ENCODE measurements at regions not wholly inside any gene's neighbourhood (a gene's known extent, or its start where the extent isn't known, plus 50 kb on each side); places are given as distances from the start of the nearest gene placed in this dataset.
"Not testable (repeated sequence)": the region's sequence is repeated elsewhere in the genome, so short reads cannot be mapped to it uniquely, and the experiment has no call there.

- DNase-seq, result no peak
Observed at GRCh38 chr6:16822975-16823717, 61.9 kb upstream of the ATXN1 start.

DNA sequence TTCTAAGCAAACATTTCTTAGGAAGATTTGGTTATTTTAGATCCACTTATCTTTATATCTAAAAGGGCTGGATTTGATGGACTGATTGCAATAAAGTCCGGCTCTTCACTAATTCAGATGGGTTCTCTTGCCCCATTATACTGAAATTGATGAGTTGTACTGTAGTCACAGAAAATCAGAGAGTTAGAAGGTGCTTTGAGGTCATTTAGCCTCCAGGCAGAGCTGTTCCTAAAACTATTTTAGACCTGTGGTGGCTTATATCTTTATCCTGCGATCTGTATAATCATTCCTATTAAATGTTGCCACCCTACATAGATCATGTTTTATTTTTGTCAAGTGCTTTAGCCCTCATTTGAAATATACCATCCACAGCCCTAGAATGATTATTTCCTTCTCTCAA, 61.3 kb upstream of the ATXN1 start:
- DNase-seq, result no peak

DNA sequence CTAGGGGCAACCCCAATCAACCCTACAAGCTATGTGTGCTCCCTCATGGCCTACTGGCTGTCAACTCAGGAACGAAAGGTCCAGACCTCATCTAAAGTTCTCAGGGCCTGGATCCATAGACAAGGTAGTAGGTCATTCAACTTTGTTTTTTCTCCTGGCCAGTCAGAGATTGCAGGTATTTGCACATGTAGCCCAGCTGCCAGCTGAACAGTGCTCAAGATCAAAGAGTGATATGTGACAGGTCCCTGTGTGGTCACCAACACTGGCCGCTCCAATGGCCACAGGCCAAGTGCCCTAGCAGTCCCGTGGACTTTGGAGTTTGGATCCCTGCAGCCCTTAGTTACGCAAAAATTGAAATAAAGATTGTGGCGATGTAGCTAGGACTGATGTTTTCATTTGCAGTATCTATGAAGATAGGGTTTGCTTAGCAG, 60.6 kb upstream of the ATXN1 start:
- no peak for DNase-seq

- DNase-seq, result not testable (repeated sequence)
Observed at GRCh38 chr6:16820262-16820661, 59.0 kb upstream of the ATXN1 start.

DNA sequence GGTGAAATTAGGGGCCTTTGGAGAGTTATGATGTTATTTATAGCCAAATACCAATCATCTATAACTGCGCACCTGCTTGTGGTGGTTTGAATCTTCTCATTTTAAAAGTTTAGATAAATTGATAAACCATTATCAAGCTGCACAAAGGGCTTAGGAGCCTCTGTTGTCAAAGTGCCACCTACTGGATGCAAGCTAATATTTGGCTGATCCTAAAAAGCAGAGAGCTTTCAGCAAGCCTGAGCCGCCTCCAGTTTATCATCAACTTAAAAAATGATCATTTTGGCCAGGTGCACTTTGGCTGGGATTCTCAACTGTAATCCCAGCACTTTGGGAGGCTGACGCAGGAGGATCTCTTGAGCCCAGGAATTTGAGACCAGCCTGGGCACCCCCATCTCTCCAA, 58.5 kb upstream of the ATXN1 start:
- DNase-seq, result no peak

- DNase-seq, result no peak
Observed at GRCh38 chr6:16818992-16819626, 57.8 kb upstream of the ATXN1 start.

DNA sequence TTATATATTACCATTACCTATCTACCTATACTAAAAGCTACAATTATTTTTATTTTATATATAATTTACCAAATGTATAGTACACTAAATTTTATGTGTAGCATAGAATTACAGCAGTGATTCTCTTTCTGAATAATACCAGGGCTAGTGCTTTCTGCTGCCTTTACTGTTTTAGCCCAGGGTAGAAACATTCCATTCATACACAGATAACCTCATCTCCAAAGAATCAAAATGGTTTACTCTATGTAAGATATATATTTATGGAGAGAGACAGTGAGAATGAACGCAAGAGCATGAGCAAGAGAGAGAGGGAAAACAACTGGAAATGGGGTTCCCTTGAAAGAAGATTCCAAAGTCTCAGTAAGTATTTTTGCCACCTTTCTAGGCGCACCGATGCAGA, 56.3 kb upstream of the ATXN1 start:
- no peak for DNase-seq

- no peak for DNase-seq
Observed at GRCh38 chr6:16816891-16817290, 55.6 kb upstream of the ATXN1 start.

DNA sequence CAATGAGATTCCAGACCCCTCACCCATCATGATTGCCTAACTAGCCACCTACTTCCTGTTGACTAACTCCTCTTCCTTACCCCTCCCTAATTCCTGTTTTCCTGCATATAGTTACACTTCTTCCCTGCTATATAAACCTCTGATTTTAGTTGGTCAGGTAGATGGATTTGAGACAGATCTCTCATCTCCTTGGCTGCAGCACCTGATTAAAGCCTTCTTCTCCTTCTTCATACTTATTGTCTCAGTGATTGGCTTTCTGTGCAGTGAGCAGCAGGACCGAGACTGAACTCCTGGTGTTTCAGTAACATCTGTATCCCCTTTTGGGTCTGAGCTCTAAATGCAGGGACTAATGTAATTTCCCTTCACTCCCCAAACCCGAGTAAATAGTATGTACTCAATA, 51.7 kb upstream of the ATXN1 start:
- DNase-seq, result no peak

- no peak for DNase-seq
Observed at GRCh38 chr6:16811277-16811979, 50.2 kb upstream of the ATXN1 start.
